GM18519 (cell line): ENCODE measurements at regions not wholly inside any gene's neighbourhood (a gene's known extent, or its start where the extent isn't known, plus 50 kb on each side); places are given as distances from the start of the nearest gene placed in this dataset.

Experiments
- ATAC-seq: cut with Tn5 transposase; IDR thresholded peaks from one replicate; pipeline ENCODE4 v1.9.1; 2021; ENCODE audit warnings: mild to moderate bottlenecking, moderate library complexity; ENCODE audit not compliant: unreplicated experiment, low FRiP score

GRCh38 chr1:101652484-101652883, 344.2 kb downstream of the OLFM3 start:
- ATAC-seq, result no peak

GRCh38 chr1:101653482-101653946, 343.2 kb downstream of the OLFM3 start:
- no peak for ATAC-seq

- no peak for ATAC-seq
These were observed 332.0 kb downstream of the OLFM3 start for GRCh38 chr1:101664726-101665125.

GRCh38 chr1:101667761-101668160, 329.0 kb downstream of the OLFM3 start:
- ATAC-seq, result no peak

GRCh38 chr1:101683136-101683535, 313.6 kb downstream of the OLFM3 start:
- no peak for ATAC-seq

GRCh38 chr1:101683561-101683960, 313.2 kb downstream of the OLFM3 start:
- ATAC-seq, result no peak

- no peak for ATAC-seq
These were observed 299.7 kb downstream of the OLFM3 start for GRCh38 chr1:101697072-101697471.

- ATAC-seq, result no peak
These were observed 298.0 kb downstream of the OLFM3 start for GRCh38 chr1:101698681-101699080.

GRCh38 chr1:101704895-101705294, 291.8 kb downstream of the OLFM3 start:
- ATAC-seq, result no peak

GRCh38 chr1:101706366-101706765, 290.4 kb downstream of the OLFM3 start:
- ATAC-seq, result no peak

- ATAC-seq, result no peak
These were observed 287.0 kb downstream of the OLFM3 start for GRCh38 chr1:101709721-101710120.

GRCh38 chr1:101713760-101714159, 283.0 kb downstream of the OLFM3 start:
- no peak for ATAC-seq

GRCh38 chr1:101723415-101723814, 273.3 kb downstream of the OLFM3 start:
- no peak for ATAC-seq

- peak; percentile 94 for ATAC-seq
These were observed 268.7 kb downstream of the OLFM3 start for GRCh38 chr1:101728029-101728428.

GRCh38 chr1:101730559-101730958, 266.2 kb downstream of the OLFM3 start:
- ATAC-seq, result no peak

GRCh38 chr1:101732261-101732660, 264.5 kb downstream of the OLFM3 start:
- ATAC-seq, result peak; percentile 45

GRCh38 chr1:101733340-101733739, 263.4 kb downstream of the OLFM3 start:
- ATAC-seq, result no peak

- ATAC-seq, result no peak
These were observed 258.3 kb downstream of the OLFM3 start for GRCh38 chr1:101738475-101738874.

GRCh38 chr1:101739146-101739545, 257.6 kb downstream of the OLFM3 start:
- no peak for ATAC-seq

GRCh38 chr1:101739826-101740330, 256.8 kb downstream of the OLFM3 start:
- ATAC-seq, result no peak

GRCh38 chr1:101741910-101742309, 254.8 kb downstream of the OLFM3 start:
- ATAC-seq, result no peak

GRCh38 chr1:101742509-101742908, 254.2 kb downstream of the OLFM3 start:
- no peak for ATAC-seq
